Ishikawa (cell line): ENCODE measurements at regions not wholly inside any gene's neighbourhood (a gene's known extent, or its start where the extent isn't known, plus 50 kb on each side); places are given as distances from the start of the nearest gene placed in this dataset.

Source experiments
- CEBPB ChIP-seq: IDR thresholded peaks from 2 replicates; pipeline ENCODE4 v1.6.1; 2012
- EGR1 ChIP-seq: IDR thresholded peaks from 2 replicates; pipeline ENCODE4 v1.6.1; 2012
- FOXM1 ChIP-seq: IDR thresholded peaks from 2 replicates; pipeline ENCODE4 v1.6.1; 2012; ENCODE audit warnings: low read depth, borderline replicate concordance
- TEAD4 ChIP-seq: IDR thresholded peaks from 2 replicates; pipeline ENCODE4 v1.6.1; 2012
- YY1 ChIP-seq: IDR thresholded peaks from 2 replicates; pipeline ENCODE4 v1.6.1; 2012; ENCODE audit warnings: low read depth
- ZBTB7A ChIP-seq: IDR thresholded peaks from 2 replicates; pipeline ENCODE4 v1.6.1; 2012; ENCODE audit warnings: low read depth
- TF ChIP-seq, protein P1 (sequence below): IDR thresholded peaks from 2 replicates; pipeline ENCODE4 v1.6.1; 2012

DNA sequence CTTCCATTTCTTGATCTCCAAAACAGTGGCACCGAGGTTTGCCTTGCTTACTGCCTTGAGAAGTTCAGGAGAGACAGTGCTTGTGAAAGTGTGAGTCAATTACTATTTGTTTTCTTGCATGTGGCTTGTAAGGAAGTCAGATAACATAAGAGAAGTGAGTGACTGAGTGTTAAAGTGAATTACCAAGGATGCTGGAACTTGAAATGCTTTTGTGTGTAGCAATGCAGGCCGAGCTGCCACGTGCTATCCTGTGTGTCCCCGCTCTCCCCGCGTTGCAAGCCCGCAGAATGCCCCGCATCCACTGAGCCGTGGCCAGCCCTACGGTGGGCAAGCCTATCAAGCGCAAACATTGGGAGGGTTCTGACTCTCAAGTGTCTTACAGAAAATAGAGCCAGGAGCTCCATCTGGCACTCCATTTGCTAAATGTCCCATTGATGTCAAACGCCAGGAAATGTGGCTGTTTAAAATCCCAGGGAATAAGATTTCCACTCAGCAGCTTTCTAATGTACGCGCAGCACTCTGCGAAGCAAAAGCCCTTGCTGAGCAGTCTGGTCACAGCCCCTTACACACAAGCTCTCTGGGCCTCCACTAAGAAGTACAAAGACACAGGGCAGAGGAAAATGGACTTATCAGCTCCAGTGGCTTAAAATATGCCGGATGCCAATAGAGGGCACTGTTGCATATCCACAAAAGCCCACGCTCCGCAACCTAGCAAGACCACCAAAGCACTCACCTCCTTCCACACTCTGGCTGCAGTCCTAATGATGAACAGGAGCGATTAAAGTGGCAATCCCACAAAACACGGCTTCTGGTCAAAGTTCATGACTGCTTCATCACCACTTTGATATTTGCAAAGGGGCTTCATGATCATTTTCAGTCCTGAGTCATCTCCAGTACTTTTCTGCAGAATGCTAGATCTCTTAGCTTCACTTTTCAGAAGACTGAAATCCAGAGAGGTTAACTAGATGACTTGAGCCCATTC, 158.0 kb upstream of the ITGB1 start:
- TF ChIP-seq CEBPB = no peak
- no peak for TF ChIP-seq EGR1
- TF ChIP-seq TEAD4 = no peak
- TF ChIP-seq, protein P1, sequence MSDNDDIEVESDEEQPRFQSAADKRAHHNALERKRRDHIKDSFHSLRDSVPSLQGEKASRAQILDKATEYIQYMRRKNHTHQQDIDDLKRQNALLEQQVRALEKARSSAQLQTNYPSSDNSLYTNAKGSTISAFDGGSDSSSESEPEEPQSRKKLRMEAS = no peak
- TF ChIP-seq YY1 = no peak
- no peak for TF ChIP-seq FOXM1
- no peak for TF ChIP-seq ZBTB7A
